ENCODE measurements at regions not wholly inside any gene's neighbourhood (a gene's known extent, or its start where the extent isn't known, plus 50 kb on each side); places are given as distances from the start of the nearest gene placed in this dataset.

- no peaks in the 10 kb centered on the region for H3K9me3 ChIP-seq (ENCODE audit: control insufficient read depth, insufficient read depth, low read length)
- no peak for DNase-seq
- H3K4me1 Mint-ChIP-seq = peaks cover 14 to 24% of the 10 kb centered on the region in 2 donors
- H3K36me3 ChIP-seq (ENCODE audit: control insufficient read depth, insufficient read depth, low read length) = no peaks in the 10 kb centered on the region
- no peak for TF ChIP-seq CTCF (IDR thresholded peaks at IDR 0.05)
- peaks cover 5% of the 10 kb centered on the region for H3K4me1 ChIP-seq (ENCODE audit: control insufficient read depth, insufficient read depth, low read length)
- no peaks in the 10 kb centered on the region for H3K27me3 ChIP-seq (ENCODE audit: control insufficient read depth, insufficient read depth, low read length)
- no peak overlapping the region for H3K27ac ChIP-seq (ENCODE audit: low read length)
- no peak overlapping the region for H3K4me3 ChIP-seq (ENCODE audit: low read length)
- no peaks in the 10 kb centered on the region for H3K36me3 Mint-ChIP-seq
- H3K4me3 Mint-ChIP-seq = no peak overlapping the region
- no peaks in the 10 kb centered on the region for H3K9me3 Mint-ChIP-seq
- H3K27ac Mint-ChIP-seq = peak overlapping the region in 1 of 2 donors; percentile 71
- 72% methylated on average over 9 of the region's 9 CpGs for WGBS (ENCODE audit: insufficient coverage)
- intact Hi-C loops (cut with micrococcal nuclease) = loop anchor here (2.0 kb wide), 1 partner anchor 165 kb away; no protein-coding TSS in a partner anchor
- no peak for ATAC-seq
- H3K27me3 Mint-ChIP-seq (ENCODE audit: low read depth in 2 of 2) = peaks cover 0 to 2% of the 10 kb centered on the region in 2 donors
Observed at GRCh38 chr6:138593909-138594757, 94.8 kb upstream of the NHSL1 start.

- Histone ChIP-seq H3K27me3 (ENCODE audit: control insufficient read depth, insufficient read depth, low read length) (no peaks in the 10 kb centered on the region), H3K4me1 (ENCODE audit: control insufficient read depth, insufficient read depth, low read length) (peaks cover 5% of the 10 kb centered on the region), H3K27ac (ENCODE audit: low read length) (no peak overlapping the region), H3K9me3 (ENCODE audit: control insufficient read depth, insufficient read depth, low read length) (no peaks in the 10 kb centered on the region), H3K4me3 (ENCODE audit: low read length) (no peak overlapping the region), H3K36me3 (ENCODE audit: control insufficient read depth, insufficient read depth, low read length) (no peaks in the 10 kb centered on the region)
- no peak for DNase-seq
- Mint-ChIP-seq H3K4me3 (no peak overlapping the region), H3K27me3 (ENCODE audit: low read depth in 2 of 2) (peaks cover 0 to 2% of the 10 kb centered on the region in 2 donors), H3K9me3 (no peaks in the 10 kb centered on the region), H3K36me3 (no peaks in the 10 kb centered on the region), H3K4me1 (peaks cover 14 to 21% of the 10 kb centered on the region in 2 donors), H3K27ac (no peak overlapping the region)
- no peak for ATAC-seq
- 62% methylated on average over 3 of the region's 4 CpGs for WGBS (ENCODE audit: insufficient coverage)
- no peak for TF ChIP-seq CTCF (IDR thresholded peaks at IDR 0.05)
- intact Hi-C loops (cut with micrococcal nuclease) = no loop called here
Observed at GRCh38 chr6:138594758-138595140, 95.5 kb upstream of the NHSL1 start.

- no peaks in the 10 kb centered on the region for H3K36me3 ChIP-seq (ENCODE audit: control insufficient read depth, insufficient read depth, low read length)
- DNase-seq = no peak
- H3K4me1 ChIP-seq (ENCODE audit: control insufficient read depth, insufficient read depth, low read length) = peaks cover 5% of the 10 kb centered on the region
- no peak for ATAC-seq
- H3K4me3 Mint-ChIP-seq = no peak overlapping the region
- intact Hi-C loops (cut with micrococcal nuclease) = no loop called here
- H3K27me3 ChIP-seq (ENCODE audit: control insufficient read depth, insufficient read depth, low read length) = no peaks in the 10 kb centered on the region
- peaks cover 9 to 15% of the 10 kb centered on the region in 2 donors for H3K4me1 Mint-ChIP-seq
- no peaks in the 10 kb centered on the region for H3K9me3 Mint-ChIP-seq
- no peak for TF ChIP-seq CTCF (IDR thresholded peaks at IDR 0.05)
- H3K27ac Mint-ChIP-seq = no peak overlapping the region
- WGBS (ENCODE audit: insufficient coverage) = 90% methylated on average over 4 of the region's 5 CpGs
- no peaks in the 10 kb centered on the region for H3K36me3 Mint-ChIP-seq
- no peak overlapping the region for H3K27ac ChIP-seq (ENCODE audit: low read length)
- no peaks in the 10 kb centered on the region for H3K27me3 Mint-ChIP-seq (ENCODE audit: low read depth in 2 of 2)
- H3K9me3 ChIP-seq (ENCODE audit: control insufficient read depth, insufficient read depth, low read length) = no peaks in the 10 kb centered on the region
- H3K4me3 ChIP-seq (ENCODE audit: low read length) = no peak overlapping the region
Observed at GRCh38 chr6:138596126-138596525, 96.8 kb upstream of the NHSL1 start.

All from natural killer cell (primary cell).